MCF 10A (cell line): ENCODE measurements at regions not wholly inside any gene's neighbourhood (a gene's known extent, or its start where the extent isn't known, plus 50 kb on each side); places are given as distances from the start of the nearest gene placed in this dataset.

Source experiments
- BruUV-seq: library from RNA; stranded (reverse); fragments of 400-500 nt; replicated peaks from 2 replicates; lab custom pipeline; 2021; lab: Mats Ljungman, UMichigan
- CTCF ChIA-PET: fragments of 300-600 bp; sonication (Branson Sonifier 250); formaldehyde crosslinking; extraction: SDS; loops from one replicate; lab custom pipeline; 2021; ENCODE audit warnings: antibody characterized with exemption, inconsistent platforms; lab: Yijun Ruan, JAX
- POLR2A ChIA-PET: fragments of 300-600, 350-650 bp; sonication (Branson Sonifier 250); formaldehyde crosslinking; extraction: SDS; loops from one replicate; lab custom pipeline; 2020; ENCODE audit warnings: antibody characterized with exemption, inconsistent platforms; lab: Yijun Ruan, JAX
- DNase-seq: peaks from one replicate; pipeline ENCODE4 v3.0.0-alpha.2; 2018; ENCODE audit not compliant: unreplicated experiment
- H3K27ac Mint-ChIP-seq: one replicate; pipeline ENCODE4 v1.8.0; 2022; ENCODE audit warnings: mild to moderate bottlenecking, low read depth, mixed read lengths; ENCODE audit not compliant: unreplicated experiment
- H3K27me3 Mint-ChIP-seq: one replicate; pipeline ENCODE4 v1.8.0; 2022; ENCODE audit warnings: mixed read lengths; ENCODE audit not compliant: insufficient read depth, unreplicated experiment
- H3K36me3 Mint-ChIP-seq: one replicate; pipeline ENCODE4 v1.8.0; 2022; ENCODE audit warnings: mild to moderate bottlenecking, moderate library complexity, mixed read lengths; ENCODE audit not compliant: insufficient read depth, unreplicated experiment
- H3K4me1 Mint-ChIP-seq: one replicate; pipeline ENCODE4 v1.8.0; 2022; ENCODE audit warnings: mixed read lengths; ENCODE audit not compliant: insufficient read depth, unreplicated experiment
- H3K4me3 Mint-ChIP-seq: one replicate; pipeline ENCODE4 v1.8.0; 2022; ENCODE audit warnings: mild to moderate bottlenecking, moderate library complexity, mixed read lengths; ENCODE audit not compliant: unreplicated experiment
- H3K9me3 Mint-ChIP-seq: one replicate; pipeline ENCODE4 v1.8.0; 2022; ENCODE audit warnings: mixed read lengths; ENCODE audit not compliant: unreplicated experiment
- CTCF ChIP-seq: fragments of 200-600 bp; IDR thresholded peaks from one replicate; pipeline ENCODE4 v1.8.0; 2022; ENCODE audit warnings: antibody characterized with exemption, mild to moderate bottlenecking; ENCODE audit not compliant: unreplicated experiment
- intact Hi-C: fragments of 100-400 bp; cut with micrococcal nuclease; formaldehyde crosslinking; loops from 2 replicates; pipeline ENCODE4 v1.14.1; 2022

- H3K27ac Mint-ChIP-seq = no peak overlapping the region
- peaks cover 20% of the 10 kb centered on the region for H3K27me3 Mint-ChIP-seq
- intact Hi-C loops = no loop called here
- no peaks in the 10 kb centered on the region for H3K9me3 Mint-ChIP-seq
- H3K4me3 Mint-ChIP-seq = no peak overlapping the region
- no peak for DNase-seq
- CTCF ChIA-PET = interaction anchor here (0.5 kb wide), 1 partner anchor 137 kb away, joined by 3 read pairs; no protein-coding TSS in a partner anchor
- POLR2A ChIA-PET = no interaction called here
- no peak for TF ChIP-seq CTCF
- H3K36me3 Mint-ChIP-seq = no peaks in the 10 kb centered on the region
- no peaks in the 10 kb centered on the region for H3K4me1 Mint-ChIP-seq
- no TSS peak for BruUV-seq
These were observed 837.6 kb downstream of the FAM133A start for GRCh38 chrX:94511564-94511963.

- no peak overlapping the region for H3K4me3 Mint-ChIP-seq
These were observed 841.0 kb downstream of the FAM133A start for GRCh38 chrX:94515009-94515408.

GRCh38 chrX:94524867-94525266 lies 850.9 kb downstream of the FAM133A start:
- ChIA-PET POLR2A (no interaction called here), CTCF (interaction anchor here (0.7 kb wide), 1 partner anchor 192 kb away, joined by 3 read pairs; no protein-coding TSS in a partner anchor)
- peak; percentile 10 for DNase-seq
- Mint-ChIP-seq H3K9me3 (peaks cover 11% of the 10 kb centered on the region), H3K4me1 (no peaks in the 10 kb centered on the region), H3K27ac (no peak overlapping the region), H3K4me3 (no peak overlapping the region), H3K36me3 (no peaks in the 10 kb centered on the region), H3K27me3 (no peaks in the 10 kb centered on the region)
- BruUV-seq = no TSS peak
- intact Hi-C loops = no loop called here
- TF ChIP-seq CTCF = peak; percentile 12

More at GRCh38 chrX:94515009-94515408, 841.0 kb downstream of the FAM133A start:
- Mint-ChIP-seq H3K9me3 (no peaks in the 10 kb centered on the region), H3K27ac (no peak overlapping the region), H3K36me3 (no peaks in the 10 kb centered on the region), H3K4me1 (no peaks in the 10 kb centered on the region), H3K27me3 (peaks cover 31% of the 10 kb centered on the region)
- ChIA-PET CTCF (no interaction called here), POLR2A (no interaction called here)
- DNase-seq = no peak
- no TSS peak for BruUV-seq
- intact Hi-C loops = no loop called here
- TF ChIP-seq CTCF = no peak

GRCh38 chrX:94545722-94546121 lies 871.7 kb downstream of the FAM133A start:
- Mint-ChIP-seq H3K4me3 (no peak overlapping the region), H3K27ac (peak overlapping the region; percentile 87), H3K4me1 (no peaks in the 10 kb centered on the region), H3K9me3 (no peaks in the 10 kb centered on the region), H3K36me3 (no peaks in the 10 kb centered on the region), H3K27me3 (peaks cover 14% of the 10 kb centered on the region)
- POLR2A ChIA-PET = no interaction called here
- CTCF ChIA-PET = no interaction called here
- intact Hi-C loops = no loop called here
- no TSS peak for BruUV-seq
- TF ChIP-seq CTCF = no peak
- peak; percentile 38 for DNase-seq
